Endothelial cell of umbilical vein (primary cell): ENCODE measurements at regions not wholly inside any gene's neighbourhood (a gene's known extent, or its start where the extent isn't known, plus 50 kb on each side); places are given as distances from the start of the nearest gene placed in this dataset.

Experiments used
- FOS ChIP-seq: IDR thresholded peaks from 2 replicates; pipeline ENCODE4 v1.6.1; 2011; ENCODE audit warnings: mild to moderate bottlenecking, low read length, moderate library complexity, borderline replicate concordance; ENCODE audit not compliant: insufficient read depth
- JUN ChIP-seq: IDR thresholded peaks from 2 replicates; pipeline ENCODE4 v1.6.1; 2011; ENCODE audit warnings: borderline replicate concordance, low read depth; ENCODE audit not compliant: insufficient read length, insufficient read depth
- POLR2A ChIP-seq: IDR thresholded peaks from 2 replicates; pipeline ENCODE4 v1.6.1; 2012; ENCODE audit warnings: low read depth, mild to moderate bottlenecking, control low read depth, low read length
- POLR2AphosphoS5 ChIP-seq: IDR thresholded peaks from 2 replicates; pipeline ENCODE4 v1.6.1; 2012; ENCODE audit warnings: low read depth, mild to moderate bottlenecking, control low read depth, low read length, moderate library complexity; ENCODE audit not compliant: insufficient read depth
- TF ChIP-seq, protein P1 (sequence below), 2 donors: IDR thresholded peaks; 1 replicate in 1 of 2; 2 replicates in 1 of 2; pipeline ENCODE4 v1.5.1; 2011; ENCODE audit warnings: low read length in 2 of 2, mild to moderate bottlenecking in 2 of 2, moderate library complexity in 2 of 2, control low read depth in 1 of 2, inconsistent platforms in 1 of 2, low read depth in 1 of 2; ENCODE audit not compliant: insufficient read depth in 1 of 2; ENCODE audit errors: extremely low read depth in 1 of 2

DNA sequence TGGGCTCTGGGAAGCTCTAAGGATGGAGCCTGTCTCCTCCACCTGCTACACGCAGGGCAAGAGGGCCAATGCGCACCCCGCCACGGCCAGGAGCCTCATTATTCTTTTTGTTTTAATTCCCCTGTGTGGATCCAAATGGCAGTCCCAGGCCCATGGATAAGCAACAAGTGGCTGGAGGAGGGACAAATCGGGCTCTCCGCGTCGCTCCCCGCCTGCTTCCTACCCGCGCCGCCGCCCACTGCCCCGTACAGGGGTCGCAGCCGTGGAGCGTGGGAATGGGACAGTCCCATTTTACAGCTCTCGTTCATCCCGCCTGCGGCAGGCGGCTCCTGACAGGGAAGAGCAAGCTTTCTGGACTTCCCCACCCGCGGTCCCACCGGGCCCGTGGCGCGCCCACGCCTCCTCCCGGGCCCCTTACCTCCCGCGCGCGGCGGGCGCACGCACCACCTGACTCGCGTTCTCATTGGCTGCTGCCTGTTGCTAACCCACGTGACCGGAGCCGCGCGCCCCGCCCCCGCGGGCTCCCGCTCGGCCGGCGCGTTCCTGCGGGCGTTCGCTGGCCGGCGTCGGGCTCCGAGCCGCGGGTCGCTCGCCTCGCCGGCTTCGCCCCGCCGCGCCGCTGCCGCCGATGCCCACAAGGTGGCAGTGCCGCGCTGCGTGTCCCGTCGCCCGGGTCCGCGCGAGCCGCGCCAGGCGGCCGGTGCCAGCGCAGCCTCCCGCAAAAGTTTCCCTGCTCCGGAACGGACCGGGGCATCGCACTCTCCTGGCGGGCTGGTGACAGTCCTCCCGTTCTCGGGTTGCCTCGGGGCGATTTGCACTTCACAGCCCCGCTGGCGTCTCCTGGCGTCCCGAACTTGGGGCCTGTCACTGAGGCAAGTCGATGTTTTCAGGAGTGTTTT lies 93.3 kb downstream of the CD83 start:
- TF ChIP-seq POLR2A (no peak), POLR2AphosphoS5 (peak; percentile 61), JUN (no peak), FOS (peak; percentile 13)
- TF ChIP-seq, protein P1, sequence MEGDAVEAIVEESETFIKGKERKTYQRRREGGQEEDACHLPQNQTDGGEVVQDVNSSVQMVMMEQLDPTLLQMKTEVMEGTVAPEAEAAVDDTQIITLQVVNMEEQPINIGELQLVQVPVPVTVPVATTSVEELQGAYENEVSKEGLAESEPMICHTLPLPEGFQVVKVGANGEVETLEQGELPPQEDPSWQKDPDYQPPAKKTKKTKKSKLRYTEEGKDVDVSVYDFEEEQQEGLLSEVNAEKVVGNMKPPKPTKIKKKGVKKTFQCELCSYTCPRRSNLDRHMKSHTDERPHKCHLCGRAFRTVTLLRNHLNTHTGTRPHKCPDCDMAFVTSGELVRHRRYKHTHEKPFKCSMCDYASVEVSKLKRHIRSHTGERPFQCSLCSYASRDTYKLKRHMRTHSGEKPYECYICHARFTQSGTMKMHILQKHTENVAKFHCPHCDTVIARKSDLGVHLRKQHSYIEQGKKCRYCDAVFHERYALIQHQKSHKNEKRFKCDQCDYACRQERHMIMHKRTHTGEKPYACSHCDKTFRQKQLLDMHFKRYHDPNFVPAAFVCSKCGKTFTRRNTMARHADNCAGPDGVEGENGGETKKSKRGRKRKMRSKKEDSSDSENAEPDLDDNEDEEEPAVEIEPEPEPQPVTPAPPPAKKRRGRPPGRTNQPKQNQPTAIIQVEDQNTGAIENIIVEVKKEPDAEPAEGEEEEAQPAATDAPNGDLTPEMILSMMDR (IDR thresholded peaks at IDR 0.05; ENCODE audit: extremely low read depth in 1 of 2, insufficient read depth in 1 of 2, low read depth in 1 of 2, low read length in 2 of 2) = peak; percentile 56 to 76
